ENCODE measurements at regions not wholly inside any gene's neighbourhood (a gene's known extent, or its start where the extent isn't known, plus 50 kb on each side); places are given as distances from the start of the nearest gene placed in this dataset.
A peak's percentile ranks its signal among the peaks of the same experiment; 100 is the strongest.
"Not testable (repeated sequence)": the region's sequence is repeated elsewhere in the genome, so short reads cannot be mapped to it uniquely, and the experiment has no call there.

DNA sequence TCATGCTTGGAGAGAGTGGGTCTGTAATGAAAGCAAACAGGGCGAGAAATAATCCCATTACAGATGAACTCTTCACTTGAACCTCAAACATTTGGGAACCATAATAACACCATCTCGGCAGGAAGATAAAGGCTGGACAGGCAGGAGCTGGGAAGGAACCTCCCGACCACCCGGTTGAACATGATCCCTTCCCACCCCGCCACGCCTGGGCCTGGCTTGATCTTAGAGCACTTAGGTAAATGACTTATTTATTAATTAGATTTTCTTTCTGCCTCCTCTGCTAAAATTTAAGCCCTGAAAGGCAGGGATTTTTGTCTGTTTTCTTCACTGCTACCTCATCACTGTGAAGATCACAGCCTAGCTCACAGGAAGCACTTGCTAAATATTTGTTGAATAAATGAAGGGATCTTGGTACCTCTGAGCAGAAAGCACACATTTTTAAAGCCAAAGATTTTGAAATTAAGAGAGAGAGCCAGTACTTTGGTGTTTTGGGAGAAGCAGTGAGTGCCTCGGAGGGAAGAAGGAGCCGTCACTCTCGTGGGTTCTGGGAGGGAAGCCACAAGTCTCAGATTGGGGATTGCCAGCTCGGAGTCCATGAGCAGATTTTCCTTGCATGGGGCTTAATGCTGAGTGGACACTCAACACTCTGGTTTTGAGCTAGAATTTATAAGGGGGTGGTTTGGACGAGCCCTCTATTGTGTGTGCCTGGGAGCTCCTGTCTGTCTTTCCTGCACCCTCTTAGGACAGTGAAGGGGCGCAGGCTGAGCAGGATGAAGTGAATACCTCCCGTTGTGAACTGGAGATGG, 133.3 kb downstream of the MACROH2A1 start:
- Histone ChIP-seq H3K27me3 (no peaks in the 10 kb centered on the region), H3K9ac (no peak overlapping the region), H4K20me1 (no peaks in the 10 kb centered on the region), H3K4me3 (no peak overlapping the region), H3K4me2 (peak overlapping the region in 3 of 11 experiments; percentile 5 to 63 (median 27); a peak in 3 of 22 replicates), H3K36me3 (no peaks in the 10 kb centered on the region), H3K27ac (no peak overlapping the region), H3K9me3 (replicated peaks in 1 of 11) (peaks cover 0 to 19% (median 12%) of the 10 kb centered on the region in 11 experiments; a peak in 16 of 22 replicates), H3K4me1 (peaks cover 11 to 26% (median 16%) of the 10 kb centered on the region in 10 experiments)
- no peak for TF ChIP-seq Cebpa-rat (IDR thresholded peaks at IDR 0.05)

DNA sequence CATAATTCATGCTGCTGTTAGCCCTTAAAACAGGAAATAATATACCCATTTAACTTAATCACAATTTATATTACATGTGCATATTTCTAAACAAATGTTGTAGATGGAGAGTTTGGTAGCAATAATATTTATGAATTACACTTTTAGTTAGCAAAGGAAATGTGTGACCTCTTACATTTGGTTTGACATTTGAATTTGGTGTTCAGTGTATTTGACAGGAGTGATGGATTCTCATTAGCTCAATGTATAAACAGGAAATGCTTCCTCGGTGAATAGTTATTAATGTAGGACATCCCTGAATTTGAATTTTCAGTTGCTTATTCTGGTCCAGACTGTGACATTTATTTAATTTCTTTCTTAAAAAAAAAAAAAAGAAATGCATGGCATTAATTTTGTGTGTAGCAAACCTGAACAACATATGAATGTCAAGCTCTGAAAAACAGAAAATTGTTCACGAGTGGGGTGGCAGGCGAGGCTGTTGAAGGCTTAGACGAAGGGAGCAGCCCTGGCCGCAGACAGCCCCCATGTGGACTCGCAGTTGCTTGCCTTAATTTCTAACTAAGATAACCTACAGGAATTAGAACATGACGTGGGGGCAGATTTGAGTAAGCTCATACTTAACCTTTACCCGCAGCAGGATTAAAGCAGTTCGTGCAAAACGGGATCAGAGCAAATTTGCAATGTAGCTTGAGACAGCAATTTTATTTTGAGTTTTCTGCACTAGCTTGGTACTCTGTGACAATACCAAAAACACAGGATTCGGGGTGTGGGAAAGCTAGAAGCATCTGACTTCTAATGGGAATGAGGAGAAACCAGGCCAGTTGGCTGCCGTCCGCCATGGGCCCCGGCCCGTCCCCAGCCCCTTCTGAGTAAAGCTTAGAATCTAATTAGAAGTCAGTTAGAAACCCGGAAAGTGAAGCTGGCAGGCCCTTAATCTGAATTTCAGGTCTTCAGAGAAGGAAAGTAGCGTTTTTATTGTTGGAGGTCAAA, 134.3 kb downstream of the MACROH2A1 start:
- no peaks in the 10 kb centered on the region for H3K27me3 ChIP-seq
- H3K9me3 ChIP-seq (replicated peaks in 1 of 11): peaks cover 4 to 27% (median 16%) of the 10 kb centered on the region in 11 experiments; a peak in 17 of 22 replicates
- H4K20me1 ChIP-seq: no peaks in the 10 kb centered on the region
- H3K4me3 ChIP-seq: no peak overlapping the region
- no peak overlapping the region for H3K27ac ChIP-seq
- H3K9ac ChIP-seq: no peak overlapping the region
- H3K36me3 ChIP-seq: no peaks in the 10 kb centered on the region
- peaks cover 11 to 24% (median 16%) of the 10 kb centered on the region in 10 experiments for H3K4me1 ChIP-seq
- no peak overlapping the region for H3K4me2 ChIP-seq
- TF ChIP-seq Cebpa-rat (IDR thresholded peaks at IDR 0.05): no peak

DNA sequence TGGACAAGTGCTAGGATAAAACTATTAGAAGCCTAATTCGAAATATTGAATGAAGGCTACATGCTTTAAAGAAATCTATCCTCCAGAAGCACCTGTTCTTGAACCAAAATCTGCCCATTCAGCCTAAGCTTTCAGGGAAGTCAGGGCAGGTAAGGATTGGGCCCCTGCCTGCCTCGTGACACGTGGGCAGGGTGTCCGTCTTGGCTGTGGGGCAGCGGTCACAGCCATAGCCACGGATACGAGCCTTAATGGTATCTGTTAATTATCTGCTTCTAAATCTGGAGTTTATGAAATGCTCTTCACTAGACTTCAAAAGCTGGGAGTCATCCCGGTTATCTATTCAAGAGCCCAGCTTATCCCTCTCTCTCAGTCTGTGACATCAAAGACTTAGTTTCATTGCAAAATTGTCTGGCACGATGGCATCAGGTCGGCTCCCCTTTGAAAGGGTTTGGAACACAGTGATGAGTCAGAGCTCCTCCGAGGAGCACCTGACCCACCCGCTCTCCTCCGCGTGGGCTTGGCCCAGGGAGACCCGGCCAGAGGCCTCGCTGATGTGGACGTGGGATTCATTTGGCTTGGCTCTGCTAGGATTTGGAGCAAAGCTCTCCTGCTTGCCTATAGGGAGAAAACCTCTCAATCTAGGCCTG, 135.9 kb downstream of the MACROH2A1 start:
- TF ChIP-seq Cebpa-rat (IDR thresholded peaks at IDR 0.05): no peak
- H4K20me1 ChIP-seq: no peaks in the 10 kb centered on the region
- no peak overlapping the region for H3K4me2 ChIP-seq
- H3K36me3 ChIP-seq: no peaks in the 10 kb centered on the region
- H3K9me3 ChIP-seq (replicated peaks in 1 of 11): peaks cover 4 to 34% (median 18%) of the 10 kb centered on the region in 11 experiments; a peak in 17 of 22 replicates
- H3K9ac ChIP-seq: no peak overlapping the region
- H3K27ac ChIP-seq: no peak overlapping the region
- H3K4me1 ChIP-seq: peaks cover 11 to 24% (median 16%) of the 10 kb centered on the region in 10 experiments
- no peaks in the 10 kb centered on the region for H3K27me3 ChIP-seq
- no peak overlapping the region for H3K4me3 ChIP-seq

DNA sequence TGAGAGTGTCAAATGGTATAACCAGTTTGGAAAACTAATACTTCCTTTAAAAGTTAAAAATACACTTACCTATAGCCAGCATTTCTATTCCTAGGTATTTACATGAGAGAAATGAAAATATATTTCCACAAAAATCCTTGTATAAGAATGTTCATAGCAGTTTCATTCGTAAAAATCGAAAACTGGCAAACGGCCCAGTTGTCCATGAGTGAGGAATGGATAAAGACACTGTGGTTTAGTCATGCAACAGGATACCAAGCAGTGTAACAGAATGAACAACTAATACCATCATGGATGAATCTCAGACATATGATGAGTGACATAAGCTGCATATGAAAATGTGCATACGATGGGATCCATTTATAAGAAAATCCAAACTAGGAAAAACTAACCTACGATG, 136.7 kb downstream of the MACROH2A1 start:
- Histone ChIP-seq H3K4me3 (no peak overlapping the region), H3K4me1 (peaks cover 6 to 17% (median 11%) of the 10 kb centered on the region in 10 experiments), H4K20me1 (no peaks in the 10 kb centered on the region), H3K36me3 (no peaks in the 10 kb centered on the region), H3K27ac (no peak overlapping the region), H3K27me3 (no peaks in the 10 kb centered on the region), H3K4me2 (no peak overlapping the region), H3K9ac (no peak overlapping the region), H3K9me3 (replicated peaks in 1 of 11) (peaks cover 4 to 34% (median 18%) of the 10 kb centered on the region in 11 experiments; a peak in 17 of 22 replicates)
- no peak for TF ChIP-seq Cebpa-rat (IDR thresholded peaks at IDR 0.05)

DNA sequence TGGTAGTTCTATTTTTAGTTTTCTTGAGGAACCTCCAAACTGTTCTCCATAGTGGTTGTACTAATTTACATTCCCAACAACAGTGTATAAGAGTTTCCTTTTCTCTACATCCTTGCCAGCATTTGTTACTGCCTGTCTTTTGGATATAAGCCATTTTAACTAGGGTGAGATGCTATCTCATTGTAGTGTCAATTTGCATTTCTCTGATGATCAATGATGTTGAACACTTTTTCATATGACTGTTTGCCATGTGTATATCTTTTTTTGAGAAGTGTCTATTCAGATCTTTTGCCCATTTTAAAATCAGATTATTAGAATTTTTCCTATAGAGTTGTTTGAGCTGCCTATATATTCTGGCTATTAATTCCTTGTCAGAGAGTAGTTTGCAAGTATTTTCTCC, 138.9 kb downstream of the MACROH2A1 start:
- H3K27ac ChIP-seq, H4K20me1 ChIP-seq, H3K27me3 ChIP-seq, H3K4me2 ChIP-seq, H3K4me3 ChIP-seq, H3K4me1 ChIP-seq, H3K9ac ChIP-seq, H3K36me3 ChIP-seq: not testable (repeated sequence)
- H3K9me3 ChIP-seq (replicated peaks in 1 of 11): peaks cover 4 to 34% (median 18%) of the 10 kb centered on the region in 11 experiments; a peak in 17 of 22 replicates

DNA sequence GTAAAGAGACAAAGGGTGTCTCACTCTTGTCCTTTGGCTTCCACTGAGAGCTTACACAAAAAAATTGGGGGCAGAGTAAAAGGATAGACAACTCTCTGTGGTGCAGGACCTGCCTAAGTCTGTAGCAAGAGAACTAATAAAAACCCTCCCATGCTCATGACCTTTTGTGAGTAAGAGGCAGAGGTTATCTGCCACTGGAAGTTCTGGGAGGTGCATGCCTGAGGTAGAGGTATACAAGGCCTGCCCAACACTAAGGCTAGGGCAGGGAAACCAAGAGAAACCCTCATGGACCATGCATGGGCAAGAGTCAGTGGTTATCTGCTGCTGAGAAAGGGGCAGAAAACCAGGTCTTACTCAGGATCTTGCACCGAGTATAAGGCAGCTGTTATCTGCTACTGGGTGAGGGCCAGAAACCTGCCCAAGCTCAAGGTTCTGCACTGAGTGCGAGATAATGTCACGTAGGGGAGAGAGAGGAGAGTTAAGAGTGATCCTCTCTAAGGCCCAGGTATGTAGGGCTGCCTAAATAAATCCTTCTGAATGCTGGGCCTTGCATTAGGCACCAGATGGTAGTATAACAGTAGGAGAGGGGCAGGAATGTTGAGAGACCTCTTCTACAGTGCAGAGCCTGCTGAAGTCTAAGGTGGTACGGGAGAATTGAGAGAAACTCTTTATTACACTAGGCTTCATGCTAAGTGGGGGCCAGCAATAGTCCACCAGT, 143.4 kb downstream of the MACROH2A1 start:
- no peak for TF ChIP-seq Cebpa-rat (IDR thresholded peaks at IDR 0.05)
- H3K36me3 ChIP-seq: peaks cover 0 to 4% (median 0%) of the 10 kb centered on the region in 11 experiments; a peak in 1 of 22 replicates
- H3K9me3 ChIP-seq (replicated peaks in 1 of 11): peaks cover 17 to 37% (median 26%) of the 10 kb centered on the region in 11 experiments
- H3K4me1 ChIP-seq: no peaks in the 10 kb centered on the region
- no peak overlapping the region for H3K4me3 ChIP-seq
- no peaks in the 10 kb centered on the region for H4K20me1 ChIP-seq
- H3K27ac ChIP-seq: no peak overlapping the region
- no peak overlapping the region for H3K4me2 ChIP-seq
- H3K9ac ChIP-seq: no peak overlapping the region
- no peaks in the 10 kb centered on the region for H3K27me3 ChIP-seq

DNA sequence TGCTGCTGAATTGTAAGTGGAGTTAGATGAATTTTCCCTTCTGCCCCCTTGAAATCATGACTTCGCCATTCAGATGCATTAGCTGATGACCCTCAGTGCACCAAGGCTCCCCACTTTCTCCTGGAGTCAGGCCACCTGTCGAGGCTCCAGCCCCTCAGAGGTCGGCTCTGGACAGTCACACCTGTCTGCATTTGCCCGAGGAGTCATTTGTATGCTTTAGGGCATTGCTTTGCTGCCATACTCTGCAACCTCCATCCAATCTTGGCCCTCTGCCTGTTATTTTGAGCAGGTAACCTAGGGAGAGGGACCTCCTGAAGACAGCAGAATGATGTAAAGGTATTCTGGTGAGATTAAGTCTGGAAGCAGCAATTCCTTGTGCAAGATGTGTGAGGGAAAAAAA, 144.8 kb downstream of the MACROH2A1 start:
- Histone ChIP-seq H3K9ac (no peak overlapping the region), H3K4me2 (no peak overlapping the region), H3K27ac (no peak overlapping the region), H3K27me3 (no peaks in the 10 kb centered on the region), H3K4me3 (no peak overlapping the region), H3K9me3 (replicated peaks in 1 of 11) (peaks cover 16 to 28% (median 20%) of the 10 kb centered on the region in 11 experiments), H4K20me1 (no peaks in the 10 kb centered on the region), H3K36me3 (peaks cover 0 to 4% (median 0%) of the 10 kb centered on the region in 11 experiments; a peak in 1 of 22 replicates), H3K4me1 (peaks cover 0 to 7% (median 4%) of the 10 kb centered on the region in 10 experiments; a peak in 12 of 20 replicates)
- TF ChIP-seq Cebpa-rat (IDR thresholded peaks at IDR 0.05): no peak

DNA sequence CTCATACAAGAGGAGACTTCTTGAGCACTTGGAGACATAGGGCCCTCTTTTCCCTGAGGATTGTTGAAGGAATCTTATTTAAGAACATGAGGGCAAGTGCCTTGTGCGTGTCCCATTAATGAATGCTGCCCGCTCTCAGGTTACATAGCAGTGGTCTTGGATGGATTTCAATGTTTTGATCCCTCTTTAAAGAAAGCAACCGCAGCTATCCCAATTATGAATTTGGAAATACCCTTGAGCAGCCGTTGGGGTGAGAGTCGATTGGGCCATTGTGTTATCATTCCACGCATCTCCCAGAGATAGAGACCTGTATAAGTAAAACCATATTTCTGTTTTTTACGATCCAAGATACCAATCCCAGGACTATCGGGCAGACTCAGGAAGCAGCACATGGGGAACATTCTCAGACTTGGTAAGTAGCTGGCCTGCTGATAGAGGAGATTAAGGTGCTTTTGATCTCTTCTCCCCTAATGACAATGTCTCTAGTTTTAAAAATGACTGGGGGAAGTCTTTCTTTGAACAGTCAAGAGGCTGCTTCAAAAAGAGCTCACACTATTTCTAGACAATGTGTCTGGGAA, 145.3 kb downstream of the MACROH2A1 start:
- H3K27me3 ChIP-seq: no peaks in the 10 kb centered on the region
- peaks cover 16 to 28% (median 19%) of the 10 kb centered on the region in 11 experiments for H3K9me3 ChIP-seq (replicated peaks in 1 of 11)
- TF ChIP-seq Cebpa-rat (IDR thresholded peaks at IDR 0.05): no peak
- H3K4me3 ChIP-seq: no peak overlapping the region
- H3K4me2 ChIP-seq: no peak overlapping the region
- H3K9ac ChIP-seq: no peak overlapping the region
- peaks cover 0 to 4% (median 0%) of the 10 kb centered on the region in 11 experiments; a peak in 1 of 22 replicates for H3K36me3 ChIP-seq
- peaks cover 0 to 12% (median 9%) of the 10 kb centered on the region in 10 experiments; a peak in 14 of 20 replicates for H3K4me1 ChIP-seq
- H3K27ac ChIP-seq: no peak overlapping the region
- H4K20me1 ChIP-seq: no peaks in the 10 kb centered on the region
